OCI-LY1 (cell line): ENCODE measurements at regions not wholly inside any gene's neighbourhood (a gene's known extent, or its start where the extent isn't known, plus 50 kb on each side); places are given as distances from the start of the nearest gene placed in this dataset.

Experiments used
- H2AFZ ChIP-seq: fragments of 200-600 bp; sonication (generic), shearing (Covaris generic); 2 replicates; pipeline ENCODE4 v1.6.0; 2014; ENCODE audit warnings: antibody characterized with exemption, mild to moderate bottlenecking, low read length
- H3F3A ChIP-seq: fragments of 200-600 bp; sonication (generic), shearing (Covaris generic); 2 replicates; pipeline ENCODE4 v1.6.0; 2014; ENCODE audit warnings: mild to moderate bottlenecking, antibody characterized with exemption, low read length, moderate library complexity; ENCODE audit not compliant: insufficient read depth
- H3K27ac ChIP-seq: fragments of 200-600 bp; sonication (generic); 2 replicates; pipeline ENCODE4 v1.5.1; 2014; ENCODE audit warnings: low read length, mixed run types, mild to moderate bottlenecking, low read depth; ENCODE audit not compliant: poor library complexity, severe bottlenecking
- H3K27me3 ChIP-seq: fragments of 200-600 bp; sonication (generic); 2 replicates; pipeline ENCODE4 v1.6.0; 2014; ENCODE audit warnings: antibody characterized with exemption, mild to moderate bottlenecking, low read length, moderate library complexity; ENCODE audit not compliant: insufficient read depth
- H3K36me3 ChIP-seq: fragments of 200-600 bp; sonication (generic); 2 replicates; pipeline ENCODE4 v1.6.1; 2014; ENCODE audit warnings: mild to moderate bottlenecking, antibody characterized with exemption, low read length, moderate library complexity, mixed read lengths; ENCODE audit not compliant: insufficient read depth
- H3K4me1 ChIP-seq: fragments of 200-600 bp; sonication (generic); 2 replicates; pipeline ENCODE4 v1.5.1; 2014; ENCODE audit warnings: mild to moderate bottlenecking, low read length, moderate library complexity; ENCODE audit not compliant: insufficient read depth, severe bottlenecking
- H3K4me2 ChIP-seq: fragments of 200-600 bp; sonication (generic), shearing (Covaris generic); 2 replicates; pipeline ENCODE4 v1.6.1; 2014; ENCODE audit warnings: low read length
- H3K4me3 ChIP-seq: fragments of 200-600 bp; sonication (generic); 2 replicates; pipeline ENCODE4 v1.5.1; 2014; ENCODE audit warnings: low read length, low read depth, mild to moderate bottlenecking, mixed read lengths; ENCODE audit not compliant: poor library complexity, severe bottlenecking
- H3K79me2 ChIP-seq: fragments of 200-600 bp; shearing (Covaris generic); 2 replicates; pipeline ENCODE4 v1.6.1; 2016; ENCODE audit warnings: mixed run types, low read length, mixed read lengths; ENCODE audit not compliant: insufficient read depth
- H3K9ac ChIP-seq: fragments of 200-600 bp; sonication (generic), shearing (Covaris generic); 2 replicates; pipeline ENCODE4 v1.6.1; 2014; ENCODE audit warnings: mild to moderate bottlenecking, low read length, mixed read lengths
- H3K9me2 ChIP-seq: fragments of 200-600 bp; sonication (generic), shearing (Covaris generic); 2 replicates; pipeline ENCODE4 v1.6.1; 2014; ENCODE audit warnings: low read depth, mild to moderate bottlenecking, low read length, mixed read lengths
- H3K9me3 ChIP-seq: fragments of 200-600 bp; shearing (Covaris generic); 2 replicates; pipeline ENCODE4 v1.6.1; 2014; ENCODE audit warnings: low read length, mixed read lengths
- H4K20me1 ChIP-seq: fragments of 200-600 bp; sonication (generic), shearing (Covaris generic); 2 replicates; pipeline ENCODE4 v1.6.0; 2016; ENCODE audit warnings: mild to moderate bottlenecking, low read length; ENCODE audit not compliant: insufficient read depth
- CTCF ChIP-seq: fragments of 200-600 bp; sonication (generic), shearing (Covaris generic); IDR thresholded peaks from 2 replicates; pipeline ENCODE4 v1.5.1; 2017; ENCODE audit warnings: mild to moderate bottlenecking, antibody characterized with exemption, low read length, moderate library complexity, mixed read lengths
- EZH2 ChIP-seq: fragments of 200-600 bp; sonication (generic), shearing (Covaris generic); IDR thresholded peaks from 2 replicates; pipeline ENCODE4 v1.8.0; 2017; ENCODE audit warnings: borderline replicate concordance, mixed run types, mild to moderate bottlenecking, antibody characterized with exemption, low read length, moderate library complexity, mixed read lengths

GRCh38 chr2:8418721-8419120 lies 263.1 kb upstream of the ID2 start:
- Histone ChIP-seq H3K4me3 (no peak overlapping the region), H3K9me3 (no peaks in the 10 kb centered on the region), H3K27me3 (no peaks in the 10 kb centered on the region), H3K9me2 (no peaks in the 10 kb centered on the region), H4K20me1 (no peaks in the 10 kb centered on the region), H3K27ac (no peak overlapping the region), H3K9ac (no peak overlapping the region), H3K79me2 (no peaks in the 10 kb centered on the region), H2AFZ (no peak overlapping the region), H3K4me2 (no peak overlapping the region), H3K4me1 (peaks cover 13% of the 10 kb centered on the region), H3F3A (no peaks in the 10 kb centered on the region), H3K36me3 (no peaks in the 10 kb centered on the region)
- no peak for TF ChIP-seq CTCF
- no peak for TF ChIP-seq EZH2

- Histone ChIP-seq H2AFZ (no peak overlapping the region), H3K27me3 (no peaks in the 10 kb centered on the region), H3K4me2 (peak overlapping the region; percentile 28; the same call in 1 of the 2 replicates), H3K9me3 (no peaks in the 10 kb centered on the region), H3K9me2 (no peaks in the 10 kb centered on the region), H3K27ac (no peak overlapping the region), H3K36me3 (no peaks in the 10 kb centered on the region; the same call in 1 of the 2 replicates), H3K4me1 (peaks cover 11% of the 10 kb centered on the region), H3K9ac (no peak overlapping the region), H3F3A (no peaks in the 10 kb centered on the region), H3K79me2 (no peaks in the 10 kb centered on the region), H4K20me1 (no peaks in the 10 kb centered on the region), H3K4me3 (no peak overlapping the region)
- TF ChIP-seq EZH2 (no peak), CTCF (peak; percentile 40; the same call in 1 of the 2 replicates)
Observed at GRCh38 chr2:8421658-8422449, 260.0 kb upstream of the ID2 start.

GRCh38 chr2:8422450-8422800 lies 259.4 kb upstream of the ID2 start:
- Histone ChIP-seq H2AFZ (no peak overlapping the region), H3K4me1 (peaks cover 11% of the 10 kb centered on the region), H3K9me3 (no peaks in the 10 kb centered on the region), H3K4me3 (no peak overlapping the region), H3K9ac (no peak overlapping the region), H3K36me3 (no peaks in the 10 kb centered on the region; the same call in 1 of the 2 replicates), H3K27me3 (no peaks in the 10 kb centered on the region), H3F3A (no peaks in the 10 kb centered on the region), H4K20me1 (no peaks in the 10 kb centered on the region), H3K27ac (no peak overlapping the region), H3K4me2 (no peak overlapping the region; the same call in 1 of the 2 replicates), H3K79me2 (no peaks in the 10 kb centered on the region), H3K9me2 (no peaks in the 10 kb centered on the region)
- TF ChIP-seq EZH2 (no peak), CTCF (no peak)
